ENCODE measurements at regions not wholly inside any gene's neighbourhood (a gene's known extent, or its start where the extent isn't known, plus 50 kb on each side); places are given as distances from the start of the nearest gene placed in this dataset.

GRCh38 chr19:28601723-28602440 lies 611.1 kb downstream of the UQCRFS1 start:
- DNase-seq (ENCODE audit: low spot score) (no peak), ATAC-seq (no peak)
- Mint-ChIP-seq H3K4me1 (peaks cover 9% of the 10 kb centered on the region), H3K36me3 (peaks cover 26% of the 10 kb centered on the region), H3K27me3 (ENCODE audit: low read depth) (no peaks in the 10 kb centered on the region), H3K27ac (no peak overlapping the region), H3K4me3 (no peak overlapping the region), H3K9me3 (peaks cover 14% of the 10 kb centered on the region)
- POLR2A ChIA-PET, result no interaction called here
- TF ChIP-seq KAT7 (CRISPR knock-in tag; IDR thresholded peaks at IDR 0.05; ENCODE audit: borderline replicate concordance), result no peak
- no peak for TF ChIP-seq ZNF396 (CRISPR knock-in tag; IDR thresholded peaks at IDR 0.05; ENCODE audit: borderline replicate concordance)
- no peak for TF ChIP-seq ZNF423 (CRISPR knock-in tag; IDR thresholded peaks at IDR 0.05)
- no peak for TF ChIP-seq AFF4 (CRISPR knock-in tag; IDR thresholded peaks at IDR 0.05; ENCODE audit: borderline replicate concordance)
- TF ChIP-seq CBFB (CRISPR knock-in tag; IDR thresholded peaks at IDR 0.05; ENCODE audit: low read depth), result no peak
- no peak for TF ChIP-seq HMGA2 (CRISPR knock-in tag; IDR thresholded peaks at IDR 0.05)
- TF ChIP-seq TCF7 (CRISPR knock-in tag; IDR thresholded peaks at IDR 0.05; ENCODE audit: low read depth), result no peak
- TF ChIP-seq ZNF416 (CRISPR knock-in tag; IDR thresholded peaks at IDR 0.05), result no peak
- no peak for TF ChIP-seq SOX15 (CRISPR knock-in tag; IDR thresholded peaks at IDR 0.05)
- TF ChIP-seq ZNF232 (CRISPR knock-in tag; IDR thresholded peaks at IDR 0.05), result no peak
- TF ChIP-seq USF2 (CRISPR knock-in tag; IDR thresholded peaks at IDR 0.05), result no peak
- TF ChIP-seq STAT6 (CRISPR knock-in tag; conservative IDR thresholded peaks at IDR 0.05; ENCODE audit: low read depth), result no peak
- no peak for TF ChIP-seq PRDM15 (CRISPR knock-in tag; IDR thresholded peaks at IDR 0.05)
- CTCF ChIA-PET, result no interaction called here

- no peak for TF ChIP-seq HMGXB4 (CRISPR knock-in tag; IDR thresholded peaks at IDR 0.05)
- no peak for TF ChIP-seq ZNF671 (CRISPR knock-in tag; IDR thresholded peaks at IDR 0.05)
- TF ChIP-seq FOXP1 (CRISPR knock-in tag; IDR thresholded peaks at IDR 0.05; ENCODE audit: borderline replicate concordance), result no peak
- no peak for TF ChIP-seq ZNF396 (CRISPR knock-in tag; IDR thresholded peaks at IDR 0.05; ENCODE audit: borderline replicate concordance)
- TF ChIP-seq SMAD4 (CRISPR knock-in tag; IDR thresholded peaks at IDR 0.05), result no peak
- no peak for TF ChIP-seq ATF3 (CRISPR knock-in tag; conservative IDR thresholded peaks at IDR 0.05)
- TF ChIP-seq AR (CRISPR knock-in tag; IDR thresholded peaks at IDR 0.05), result no peak
- H3K9me3 Mint-ChIP-seq, result no peaks in the 10 kb centered on the region
- CTCF ChIA-PET, result interaction anchor here (1.9 kb wide), 1 partner anchor 35 kb away, joined by 8 read pairs; no protein-coding TSS in a partner anchor
- POLR2A ChIA-PET, result no interaction called here
- no peak overlapping the region for H3K4me3 Mint-ChIP-seq
- peak overlapping the region; percentile 57 for H3K27ac Mint-ChIP-seq
- H3K36me3 Mint-ChIP-seq, result 0 out of 2 replicates have a peak, but pooled peaks cover 5% of the 10 kb centered on the region
- H3K4me1 Mint-ChIP-seq, result peaks cover 9% of the 10 kb centered on the region
- H3K27me3 Mint-ChIP-seq (ENCODE audit: low read depth), result no peaks in the 10 kb centered on the region
- ATAC-seq (no peak), DNase-seq (ENCODE audit: low spot score) (no peak)
These were observed 614.1 kb downstream of the UQCRFS1 start for GRCh38 chr19:28598861-28599260.

All from WTC11 (cell line).